Caki2 (cell line): ENCODE measurements at regions not wholly inside any gene's neighbourhood (a gene's known extent, or its start where the extent isn't known, plus 50 kb on each side); places are given as distances from the start of the nearest gene placed in this dataset.

Experiments
- DNase-seq: peaks from one replicate; pipeline ENCODE4 v3.0.0-alpha.2; 2015; ENCODE audit warnings: low read depth
- in situ Hi-C: cut with HindIII; loops from 2 replicates; pipeline ENCODE4 v1.10.0; 2016; ENCODE audit warnings: low sequenced_read_pairs, low pct_unique_long_range_greater_than_20kb, mixed read lengths

GRCh38 chr10:111784436-111784835 lies 399.1 kb downstream of the GPAM start:
- DNase-seq, result no peak
- in situ Hi-C loops, result no loop called here

- in situ Hi-C loops, result no loop called here
- no peak for DNase-seq
Measured at GRCh38 chr10:111784946-111785465, 398.6 kb downstream of the GPAM start.

GRCh38 chr10:111785921-111786320 lies 397.6 kb downstream of the GPAM start:
- in situ Hi-C loops, result no loop called here
- DNase-seq, result no peak

GRCh38 chr10:111789821-111790220 lies 393.7 kb downstream of the GPAM start:
- in situ Hi-C loops, result no loop called here
- DNase-seq, result no peak

- in situ Hi-C loops, result no loop called here
- no peak for DNase-seq
Measured at GRCh38 chr10:111801841-111802240, 381.7 kb downstream of the GPAM start.

- no peak for DNase-seq
- in situ Hi-C loops, result no loop called here
Measured at GRCh38 chr10:111804781-111805180, 378.8 kb downstream of the GPAM start.

GRCh38 chr10:111811517-111811916 lies 372.0 kb downstream of the GPAM start:
- in situ Hi-C loops, result no loop called here
- DNase-seq, result no peak

- no peak for DNase-seq
Measured at GRCh38 chr10:111820471-111820870, 363.1 kb downstream of the GPAM start.

GRCh38 chr10:111821871-111822270 lies 361.7 kb downstream of the GPAM start:
- in situ Hi-C loops, result no loop called here
- no peak for DNase-seq

More at GRCh38 chr10:111820471-111820870, 363.1 kb downstream of the GPAM start:
- in situ Hi-C loops, result no loop called here

- no peak for DNase-seq
- in situ Hi-C loops, result no loop called here
Measured at GRCh38 chr10:111822661-111823060, 360.9 kb downstream of the GPAM start.

GRCh38 chr10:111824128-111824527 lies 359.4 kb downstream of the GPAM start:
- in situ Hi-C loops, result no loop called here
- DNase-seq, result no peak

- no peak for DNase-seq
- in situ Hi-C loops, result no loop called here
Measured at GRCh38 chr10:111830359-111830758, 353.2 kb downstream of the GPAM start.

GRCh38 chr10:111831058-111831457 lies 352.5 kb downstream of the GPAM start:
- in situ Hi-C loops, result no loop called here
- no peak for DNase-seq

GRCh38 chr10:111833251-111833650 lies 350.3 kb downstream of the GPAM start:
- in situ Hi-C loops, result no loop called here
- DNase-seq, result no peak

GRCh38 chr10:111835574-111835973 lies 348.0 kb downstream of the GPAM start:
- DNase-seq, result no peak
- in situ Hi-C loops, result no loop called here

- in situ Hi-C loops, result no loop called here
- DNase-seq, result no peak
Measured at GRCh38 chr10:111836064-111836463, 347.5 kb downstream of the GPAM start.

GRCh38 chr10:111836571-111836970 lies 347.0 kb downstream of the GPAM start:
- no peak for DNase-seq
- in situ Hi-C loops, result no loop called here

GRCh38 chr10:111837086-111837485 lies 346.5 kb downstream of the GPAM start:
- no peak for DNase-seq
- in situ Hi-C loops, result no loop called here

GRCh38 chr10:111837985-111838384 lies 345.6 kb downstream of the GPAM start:
- in situ Hi-C loops, result no loop called here
- DNase-seq, result no peak

GRCh38 chr10:111840546-111840945 lies 343.0 kb downstream of the GPAM start:
- DNase-seq, result no peak
- in situ Hi-C loops, result no loop called here

- in situ Hi-C loops, result no loop called here
- no peak for DNase-seq
Measured at GRCh38 chr10:111852801-111853200, 330.8 kb downstream of the GPAM start.
